HG03095 (cell line): ENCODE measurements at regions not wholly inside any gene's neighbourhood (a gene's known extent, or its start where the extent isn't known, plus 50 kb on each side); places are given as distances from the start of the nearest gene placed in this dataset.
"Not testable (repeated sequence)": the region's sequence is repeated elsewhere in the genome, so short reads cannot be mapped to it uniquely, and the experiment has no call there.

ENCODE experiments used
- ATAC-seq: cut with Tn5 transposase; IDR thresholded peaks from one replicate; pipeline ENCODE4 v1.9.1; 2021; ENCODE audit warnings: moderate library complexity; ENCODE audit not compliant: unreplicated experiment

GRCh38 chr6:51121380-51121976 is 302.8 kb downstream of the TFAP2B start:
- ATAC-seq = not testable (repeated sequence)

GRCh38 chr6:51129043-51129442 is 310.4 kb downstream of the TFAP2B start:
- no peak for ATAC-seq

GRCh38 chr6:51137777-51138176 is 319.1 kb downstream of the TFAP2B start:
- ATAC-seq = no peak

- ATAC-seq = no peak
Measured at GRCh38 chr6:51139950-51140385, 321.3 kb downstream of the TFAP2B start.

- ATAC-seq = no peak
Measured at GRCh38 chr6:51141080-51141479, 322.4 kb downstream of the TFAP2B start.

- no peak for ATAC-seq
Measured at GRCh38 chr6:51147756-51148155, 329.1 kb downstream of the TFAP2B start.

GRCh38 chr6:51152594-51152993 is 333.9 kb downstream of the TFAP2B start:
- no peak for ATAC-seq

GRCh38 chr6:51153109-51153508 is 334.4 kb downstream of the TFAP2B start:
- no peak for ATAC-seq

GRCh38 chr6:51154925-51155324 is 336.3 kb downstream of the TFAP2B start:
- ATAC-seq = not testable (repeated sequence)

GRCh38 chr6:51159260-51159659 is 340.6 kb downstream of the TFAP2B start:
- not testable (repeated sequence) for ATAC-seq

GRCh38 chr6:51161752-51162151 is 343.1 kb downstream of the TFAP2B start:
- no peak for ATAC-seq

- ATAC-seq = no peak
Measured at GRCh38 chr6:51163843-51164529, 345.3 kb downstream of the TFAP2B start.

GRCh38 chr6:51166914-51167313 is 348.2 kb downstream of the TFAP2B start:
- ATAC-seq = no peak

GRCh38 chr6:51167468-51167867 is 348.8 kb downstream of the TFAP2B start:
- ATAC-seq = no peak

GRCh38 chr6:51182827-51183226 is 364.2 kb downstream of the TFAP2B start:
- no peak for ATAC-seq

- ATAC-seq = no peak
Measured at GRCh38 chr6:51184046-51184445, 365.4 kb downstream of the TFAP2B start.

GRCh38 chr6:51193163-51193562 is 374.5 kb downstream of the TFAP2B start:
- ATAC-seq = not testable (repeated sequence)

- no peak for ATAC-seq
Measured at GRCh38 chr6:51199105-51199552, 380.5 kb downstream of the TFAP2B start.

- ATAC-seq = no peak
Measured at GRCh38 chr6:51199733-51200260, 381.1 kb downstream of the TFAP2B start.

- no peak for ATAC-seq
Measured at GRCh38 chr6:51200676-51201075, 382.0 kb downstream of the TFAP2B start.

- ATAC-seq = not testable (repeated sequence)
Measured at GRCh38 chr6:51202653-51203052, 384.0 kb downstream of the TFAP2B start.

- ATAC-seq = no peak
Measured at GRCh38 chr6:51203504-51203903, 384.8 kb downstream of the TFAP2B start.
